Activated CD4-positive, alpha-beta T cell treated with anti-CD3 and anti-CD28 coated beads, Interleukin-10, Interleukin-2, amounts not matched to agents 100 ng/mL and 50 ng/mL, durations not matched to agents 16 hours and 8 hours (primary cell): ENCODE measurements at regions not wholly inside any gene's neighbourhood (a gene's known extent, or its start where the extent isn't known, plus 50 kb on each side); places are given as distances from the start of the nearest gene placed in this dataset.
"Not testable (repeated sequence)": the region's sequence is repeated elsewhere in the genome, so short reads cannot be mapped to it uniquely, and the experiment has no call there.

ENCODE experiments used
- DNase-seq: peaks from one replicate; pipeline ENCODE4 v3.0.0-alpha.2; 2020

- no peak for DNase-seq
Measured at GRCh38 chr3:161925749-161926360, 429.2 kb downstream of the OTOL1 start.

DNA sequence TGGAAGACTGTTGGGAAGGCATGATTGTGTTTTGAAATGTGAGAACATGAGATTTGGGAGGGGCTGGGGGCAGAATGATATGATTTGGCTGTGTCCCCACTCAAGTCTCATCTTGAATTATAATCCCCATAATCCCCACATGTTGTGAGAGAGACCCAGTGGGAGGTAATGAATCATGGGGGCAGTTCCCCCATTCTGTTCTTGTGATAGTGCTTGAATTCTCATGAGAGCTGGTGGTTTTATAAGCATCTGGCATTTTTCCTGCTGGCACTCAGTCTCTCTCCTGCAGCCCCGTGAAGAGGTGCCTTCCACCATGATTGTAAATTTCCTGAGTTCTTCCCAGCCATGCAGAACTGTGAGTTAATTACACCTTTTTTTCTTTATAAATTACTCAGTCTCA is 430.5 kb downstream of the OTOL1 start:
- DNase-seq: no peak

DNA sequence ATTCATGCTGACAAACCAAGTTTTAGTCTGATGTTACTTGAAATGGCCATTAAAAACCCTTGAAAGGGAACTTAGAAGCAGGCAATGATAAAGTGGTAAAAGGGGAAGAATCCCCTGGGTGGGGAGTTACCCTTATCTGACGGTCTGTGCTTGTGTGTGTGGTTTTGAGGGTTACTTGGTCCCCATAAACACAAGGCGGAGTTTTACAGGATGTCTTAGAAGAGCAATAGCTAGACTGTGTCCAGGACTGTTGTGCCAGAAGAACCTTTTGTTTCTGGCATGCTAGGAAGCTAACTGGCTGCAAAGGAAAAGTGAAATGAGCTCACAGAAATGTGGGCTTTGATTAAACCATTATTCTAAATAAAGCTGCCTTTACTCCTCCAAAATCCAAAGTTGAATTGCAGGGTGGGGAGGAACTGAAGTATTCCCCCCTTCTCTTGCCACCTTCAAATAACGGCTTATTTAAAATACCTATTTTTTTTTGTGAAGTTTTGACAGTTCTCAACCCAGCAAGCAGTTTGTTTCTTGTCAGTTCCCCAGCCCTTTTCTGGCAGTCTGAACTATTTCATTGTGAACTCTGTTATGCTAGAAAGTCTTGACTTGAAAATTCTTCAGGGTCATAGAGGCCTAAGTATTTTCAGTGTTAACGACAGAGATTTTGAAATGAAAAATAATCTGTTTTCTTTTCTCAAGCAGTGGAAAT is 443.5 kb downstream of the OTOL1 start:
- DNase-seq: no peak

- no peak for DNase-seq
Measured at GRCh38 chr3:161940621-161940965, 444.0 kb downstream of the OTOL1 start.

GRCh38 chr3:161941891-161942290 is 445.3 kb downstream of the OTOL1 start:
- DNase-seq: no peak

DNA sequence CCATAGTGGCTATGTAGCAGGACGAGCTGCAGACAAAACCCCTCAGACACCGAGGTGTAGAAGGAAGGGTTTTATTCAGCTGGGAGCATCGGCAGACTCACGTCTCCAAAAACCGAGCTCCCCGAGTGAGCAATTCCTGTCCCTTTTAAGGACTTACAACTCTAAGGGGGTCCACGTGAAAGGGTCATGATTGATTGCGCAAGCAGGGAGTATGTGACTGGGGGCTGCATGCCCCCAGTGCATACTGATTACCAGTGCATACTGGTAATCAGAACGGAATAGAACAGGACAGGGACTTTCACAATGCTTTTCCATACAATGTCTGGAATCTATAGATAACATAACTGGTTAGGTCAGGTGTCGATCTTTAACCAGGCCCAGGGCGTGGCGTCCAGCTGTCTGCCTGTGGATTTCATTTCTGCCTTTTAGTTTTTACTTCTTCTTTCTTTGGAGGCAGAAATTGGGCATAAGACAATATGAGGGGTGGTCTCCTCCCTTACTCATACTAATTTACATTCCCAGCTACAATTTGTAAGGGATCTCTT is 447.3 kb downstream of the OTOL1 start:
- not testable (repeated sequence) for DNase-seq

- no peak for DNase-seq
Measured at GRCh38 chr3:161946443-161946960, 449.9 kb downstream of the OTOL1 start.

DNA sequence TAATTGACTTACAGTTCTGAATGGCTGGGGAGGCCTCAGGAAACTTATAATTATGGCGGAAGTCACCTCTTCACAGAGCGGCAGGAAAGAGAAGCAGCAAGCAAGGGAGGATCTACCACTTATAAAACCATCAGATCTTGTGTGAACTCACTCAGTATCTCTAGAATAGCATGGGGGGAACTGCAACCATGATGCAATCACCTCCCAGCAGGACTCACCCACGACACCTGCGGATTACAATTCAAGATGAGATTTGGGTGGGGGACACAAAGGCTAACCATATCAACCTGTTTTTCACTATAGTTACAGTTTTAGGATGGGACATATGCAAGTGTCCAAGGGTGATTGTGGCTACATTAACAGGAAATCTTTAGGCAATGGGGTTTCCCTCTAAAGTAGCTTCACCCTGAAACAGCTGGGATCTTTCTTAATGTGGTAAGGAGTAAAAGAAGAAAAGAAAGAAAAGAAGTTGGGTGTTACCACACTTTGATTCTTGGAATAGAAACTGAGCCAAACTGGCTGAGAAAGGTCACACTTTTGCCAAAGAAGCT is 453.8 kb downstream of the OTOL1 start:
- no peak for DNase-seq

DNA sequence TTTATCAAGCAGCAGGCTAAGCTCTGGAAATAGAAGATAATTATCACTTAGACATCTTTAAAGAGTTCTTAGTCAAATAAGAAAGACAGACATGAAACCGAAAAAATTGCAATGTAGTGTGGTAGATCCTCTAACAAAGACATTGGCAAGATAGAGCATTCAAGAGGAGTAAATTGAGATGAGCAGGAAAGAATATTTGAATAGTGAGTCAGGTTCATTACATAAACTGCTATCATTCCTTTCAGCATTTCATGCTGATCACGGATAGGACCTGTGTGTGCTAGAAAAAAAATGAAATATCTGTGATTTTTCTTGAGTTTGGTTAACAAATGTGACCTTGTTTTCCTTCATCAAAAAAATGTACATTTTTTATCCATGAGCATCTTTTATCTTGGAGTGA is 460.9 kb downstream of the OTOL1 start:
- DNase-seq: no peak

DNA sequence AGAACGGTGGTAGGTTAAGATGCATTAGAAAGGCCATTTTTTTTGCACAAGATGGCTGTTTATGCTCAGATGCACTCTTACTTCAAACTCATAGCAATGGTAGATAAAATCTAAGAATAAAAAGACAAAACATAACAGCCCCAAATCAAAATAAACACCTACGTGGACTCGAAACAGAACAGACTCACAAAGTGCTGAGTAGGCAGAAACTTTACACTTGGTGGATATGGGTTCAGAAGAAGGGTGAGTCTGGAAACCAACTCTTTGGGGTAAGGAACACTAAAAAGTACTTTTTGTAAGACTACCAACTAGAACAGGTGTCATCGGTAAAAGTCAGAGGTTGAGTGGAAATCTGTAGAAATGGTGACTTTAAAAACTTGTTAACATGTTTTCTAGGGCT is 468.2 kb downstream of the OTOL1 start:
- no peak for DNase-seq

DNA sequence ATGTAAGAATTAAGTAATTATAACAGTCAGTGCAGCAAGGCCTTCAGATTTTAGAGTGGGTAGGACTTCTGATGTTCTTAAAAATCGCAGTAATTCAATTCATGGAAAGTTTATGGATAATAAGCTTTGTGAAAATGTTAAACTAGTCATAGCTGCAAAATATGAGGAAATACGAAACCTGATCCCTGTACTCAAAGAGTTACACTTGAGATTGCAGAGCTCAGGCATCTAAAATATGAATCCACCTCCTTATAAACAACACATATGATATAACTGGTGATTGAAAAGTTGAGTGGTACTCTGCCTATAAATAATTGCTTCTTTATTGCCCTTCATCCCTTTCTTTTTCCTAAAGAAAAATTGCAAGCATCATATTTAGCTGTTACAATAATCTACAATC is 473.3 kb downstream of the OTOL1 start:
- no peak for DNase-seq

DNA sequence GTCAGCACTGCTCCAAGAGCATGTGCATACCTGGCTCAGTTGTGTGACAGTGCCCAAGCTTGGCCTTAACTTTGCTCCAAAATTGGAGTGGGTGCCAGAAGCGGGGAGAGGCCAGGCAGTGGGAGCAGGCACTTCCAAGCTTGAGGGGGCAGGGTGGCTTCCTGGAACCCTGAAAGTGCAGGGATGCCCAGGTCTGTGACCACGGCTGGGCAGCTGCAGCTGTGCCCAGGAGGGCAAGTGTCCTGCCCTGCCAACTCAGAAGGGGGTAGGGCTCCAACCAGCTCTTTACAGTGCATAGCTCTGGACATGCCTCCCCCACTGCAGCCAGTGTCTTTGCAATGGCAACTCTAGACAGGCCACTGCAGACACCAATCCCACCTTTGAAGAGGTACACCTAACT is 478.6 kb downstream of the OTOL1 start:
- no peak for DNase-seq

DNA sequence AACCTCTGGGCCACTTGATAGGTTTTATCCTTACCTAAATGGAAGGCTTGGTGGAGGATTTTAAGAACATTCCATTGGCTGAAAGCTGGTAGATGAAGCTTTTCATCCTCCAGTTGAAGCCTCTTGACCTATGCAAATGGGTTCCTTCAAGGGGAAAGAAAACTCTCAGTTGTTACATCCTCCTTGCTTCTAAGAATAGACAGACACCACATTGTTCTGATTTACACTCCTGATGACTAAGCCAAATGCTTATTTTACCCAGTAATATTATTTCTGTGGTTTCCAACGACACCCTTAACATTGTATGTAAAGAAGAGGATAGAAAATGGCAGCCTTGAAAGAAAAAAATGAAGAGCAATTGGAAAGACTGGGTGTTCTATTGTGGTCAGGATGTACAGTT is 480.5 kb downstream of the OTOL1 start:
- no peak for DNase-seq

GRCh38 chr3:161977850-161978249 is 481.2 kb downstream of the OTOL1 start:
- no peak for DNase-seq

DNA sequence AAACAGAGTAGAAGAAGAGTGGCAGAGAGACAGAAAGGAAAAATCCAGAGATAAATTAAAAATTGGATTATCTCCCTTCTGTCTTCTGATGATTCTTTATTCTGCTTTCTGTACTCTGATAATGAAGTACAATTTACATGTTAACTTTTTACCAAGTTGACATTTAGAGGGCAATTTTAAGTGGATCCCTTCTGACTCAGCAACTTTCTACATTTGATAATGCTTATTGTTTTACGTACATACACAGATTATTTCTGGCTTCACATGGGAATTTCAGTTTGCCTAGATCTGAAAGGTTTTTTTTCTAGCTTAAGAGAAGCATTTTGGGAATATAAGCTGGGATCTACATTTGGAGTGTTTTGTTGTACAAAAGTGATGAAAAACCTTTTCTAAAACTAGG is 491.3 kb downstream of the OTOL1 start:
- DNase-seq: no peak

DNA sequence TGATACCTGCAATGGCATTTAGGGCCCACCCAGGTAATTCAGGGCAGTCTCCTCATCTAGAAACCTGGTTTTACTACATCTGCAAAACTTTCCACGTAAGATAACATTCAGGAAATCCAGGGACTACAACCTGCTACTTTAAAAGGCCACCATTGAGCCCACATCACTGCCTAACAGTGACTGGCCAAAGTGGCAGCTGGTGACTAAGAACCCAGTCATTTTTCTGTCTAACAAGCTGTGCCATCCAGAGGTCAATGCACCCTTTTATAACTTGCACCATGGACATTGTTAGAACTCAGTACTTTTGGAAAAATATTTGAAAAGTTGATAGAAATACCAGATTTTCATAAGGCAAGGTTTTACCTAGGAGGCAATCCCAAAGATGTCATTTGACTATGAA is 492.4 kb downstream of the OTOL1 start:
- no peak for DNase-seq

GRCh38 chr3:161990036-161990435 is 493.4 kb downstream of the OTOL1 start:
- DNase-seq: no peak

GRCh38 chr3:161991901-161992540 is 495.4 kb downstream of the OTOL1 start:
- DNase-seq: no peak

GRCh38 chr3:161999846-162000245 is 503.2 kb downstream of the OTOL1 start:
- DNase-seq: no peak

GRCh38 chr3:162007722-162008121 is 511.1 kb downstream of the OTOL1 start:
- no peak for DNase-seq

GRCh38 chr3:162012633-162013032 is 516.0 kb downstream of the OTOL1 start:
- DNase-seq: no peak

DNA sequence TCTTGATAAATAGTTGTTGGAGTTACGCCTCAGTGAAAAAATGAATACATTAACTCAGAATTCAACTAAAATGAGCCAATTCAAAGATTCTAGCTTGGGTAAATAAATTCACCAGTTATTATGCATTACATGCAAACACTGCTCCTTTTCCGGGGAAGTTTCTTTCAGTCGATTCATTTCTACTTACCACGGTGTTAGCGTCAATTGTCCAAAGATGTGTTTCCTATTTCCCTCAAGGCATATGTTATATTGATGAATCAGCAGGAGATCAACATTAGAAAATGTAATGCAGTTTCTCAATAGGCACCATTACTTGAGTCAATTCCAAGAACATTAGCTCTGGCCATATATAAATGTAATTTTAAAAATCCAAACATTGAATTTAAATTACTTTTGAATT is 517.7 kb downstream of the OTOL1 start:
- DNase-seq: no peak

DNA sequence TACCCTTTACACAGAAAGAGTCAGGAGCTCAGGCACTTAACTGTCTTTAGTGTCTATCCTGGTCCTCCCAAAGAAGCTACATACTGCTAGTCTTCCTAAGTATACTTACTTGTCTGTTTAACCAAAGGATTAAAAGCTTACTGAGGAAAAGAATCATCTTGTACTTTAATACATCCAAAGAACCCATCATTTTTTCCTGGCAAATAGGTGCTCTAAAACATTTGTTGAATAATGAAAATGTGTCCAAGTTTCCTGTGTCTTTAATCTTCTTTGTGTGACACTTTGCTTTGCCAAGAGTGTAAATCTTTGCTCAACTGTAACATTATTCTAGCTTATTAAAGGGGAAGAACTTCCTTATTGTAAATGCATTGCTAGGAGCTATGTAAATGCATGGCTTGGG is 519.2 kb downstream of the OTOL1 start:
- no peak for DNase-seq

GRCh38 chr3:162019817-162020216 is 523.2 kb downstream of the OTOL1 start:
- no peak for DNase-seq
